Tibial nerve (tissue), 4 donors: ENCODE measurements at regions not wholly inside any gene's neighbourhood (a gene's known extent, or its start where the extent isn't known, plus 50 kb on each side); places are given as distances from the start of the nearest gene placed in this dataset.
"Not testable (repeated sequence)": the region's sequence is repeated elsewhere in the genome, so short reads cannot be mapped to it uniquely, and the experiment has no call there.

ENCODE experiments used
- DNase-seq, 2 donors: peaks; one replicate each; pipeline ENCODE4 v3.0.0-alpha.2; 2019; ENCODE audit warnings: low spot score in 2 of 2
- H3K27ac ChIP-seq, 4 donors: fragments of 200-600 bp; sonication (generic) in 3 of 4; one replicate each; pipeline ENCODE4 v1.5.1; 2017 to 2019; ENCODE audit warnings: mild to moderate bottlenecking in 1 of 4
- H3K27me3 ChIP-seq, 2 donors: fragments of 200-600 bp; sonication (generic) in 1 of 2; one replicate each; pipeline versions ENCODE4 v1.5.1 to v1.6.0; 2017 to 2019
- H3K36me3 ChIP-seq, 3 donors: fragments of 200-600 bp; sonication (generic); one replicate each; pipeline ENCODE4 v1.5.1; 2018 to 2019
- H3K4me1 ChIP-seq, 4 donors: fragments of 200-600 bp; sonication (generic) in 3 of 4; one replicate each; pipeline ENCODE4 v1.5.1; 2017 to 2019
- H3K4me3 ChIP-seq, 4 donors: fragments of 200-600 bp; sonication (generic) in 3 of 4; one replicate each; pipeline ENCODE4 v1.5.1; 2017 to 2019; ENCODE audit warnings: mild to moderate bottlenecking in 1 of 4, moderate library complexity in 1 of 4
- H3K9me3 ChIP-seq, 4 donors: fragments of 200-600 bp; sonication (generic) in 3 of 4; one replicate each; pipeline ENCODE4 v1.5.1; 2017 to 2019
- EP300 ChIP-seq, 2 donors: sonication (generic); formaldehyde crosslinking; IDR thresholded peaks; one replicate each; pipeline ENCODE4 v1.6.1; 2017; ENCODE audit warnings: antibody characterized with exemption in 2 of 2, mild to moderate bottlenecking in 1 of 2
- POLR2A ChIP-seq, 2 donors: fragments of 450-650 bp; IDR thresholded peaks; one replicate each; pipeline ENCODE4 v1.6.1; 2017; ENCODE audit warnings: antibody characterized with exemption in 2 of 2, mild to moderate bottlenecking in 2 of 2, moderate library complexity in 2 of 2
- WGBS, 2 donors: methylation state at CpG; one replicate each; pipeline ENCODE4 v1.1.5; 2018; 5-methylcytosine and 5-hydroxymethylcytosine counted together
- TF ChIP-seq, protein P1 (sequence below), 5 experiments: fragments of 200-600 bp in 3 of 5; fragments of 450-650 bp in 2 of 5; sonication (generic) in 3 of 5; IDR thresholded peaks; one replicate each; pipeline ENCODE4 v1.5.1; 2016 to 2019; ENCODE audit warnings: antibody characterized with exemption in 5 of 5, mild to moderate bottlenecking in 3 of 5, moderate library complexity in 2 of 5

DNA sequence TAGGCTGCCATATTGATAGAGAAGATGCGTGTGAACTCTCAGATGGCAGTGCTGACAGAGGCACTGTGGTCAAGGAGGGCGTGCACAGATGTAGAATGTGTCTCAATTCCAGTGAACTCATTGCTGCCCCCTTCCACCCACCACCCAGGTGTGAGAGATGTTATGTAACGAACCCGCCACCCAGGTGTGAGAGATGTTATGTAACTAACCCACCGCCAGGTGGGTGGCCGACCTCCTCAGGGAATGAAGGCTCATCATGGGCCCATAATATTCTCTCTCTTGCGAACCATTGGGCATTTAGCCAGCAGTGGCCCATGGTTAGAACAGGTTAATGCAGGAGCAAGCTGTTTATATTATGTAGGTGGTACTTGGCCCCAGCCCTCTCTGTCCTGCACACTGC lies 140.4 kb upstream of the MTPN start:
- no peaks in the 10 kb centered on the region for H3K27me3 ChIP-seq
- DNase-seq: no peak
- no peaks in the 10 kb centered on the region for H3K36me3 ChIP-seq
- no peaks in the 10 kb centered on the region for H3K9me3 ChIP-seq
- 86 to 94% methylated on average over 7 of the region's 7 CpGs for WGBS, 2 donors
- TF ChIP-seq, protein P1, sequence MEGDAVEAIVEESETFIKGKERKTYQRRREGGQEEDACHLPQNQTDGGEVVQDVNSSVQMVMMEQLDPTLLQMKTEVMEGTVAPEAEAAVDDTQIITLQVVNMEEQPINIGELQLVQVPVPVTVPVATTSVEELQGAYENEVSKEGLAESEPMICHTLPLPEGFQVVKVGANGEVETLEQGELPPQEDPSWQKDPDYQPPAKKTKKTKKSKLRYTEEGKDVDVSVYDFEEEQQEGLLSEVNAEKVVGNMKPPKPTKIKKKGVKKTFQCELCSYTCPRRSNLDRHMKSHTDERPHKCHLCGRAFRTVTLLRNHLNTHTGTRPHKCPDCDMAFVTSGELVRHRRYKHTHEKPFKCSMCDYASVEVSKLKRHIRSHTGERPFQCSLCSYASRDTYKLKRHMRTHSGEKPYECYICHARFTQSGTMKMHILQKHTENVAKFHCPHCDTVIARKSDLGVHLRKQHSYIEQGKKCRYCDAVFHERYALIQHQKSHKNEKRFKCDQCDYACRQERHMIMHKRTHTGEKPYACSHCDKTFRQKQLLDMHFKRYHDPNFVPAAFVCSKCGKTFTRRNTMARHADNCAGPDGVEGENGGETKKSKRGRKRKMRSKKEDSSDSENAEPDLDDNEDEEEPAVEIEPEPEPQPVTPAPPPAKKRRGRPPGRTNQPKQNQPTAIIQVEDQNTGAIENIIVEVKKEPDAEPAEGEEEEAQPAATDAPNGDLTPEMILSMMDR (IDR thresholded peaks at IDR 0.05): no peak
- TF ChIP-seq POLR2A (IDR thresholded peaks at IDR 0.05): no peak
- TF ChIP-seq EP300 (IDR thresholded peaks at IDR 0.05): no peak
- H3K4me3 ChIP-seq: no peak overlapping the region
- no peak overlapping the region for H3K27ac ChIP-seq
- H3K4me1 ChIP-seq: no peaks in the 10 kb centered on the region

DNA sequence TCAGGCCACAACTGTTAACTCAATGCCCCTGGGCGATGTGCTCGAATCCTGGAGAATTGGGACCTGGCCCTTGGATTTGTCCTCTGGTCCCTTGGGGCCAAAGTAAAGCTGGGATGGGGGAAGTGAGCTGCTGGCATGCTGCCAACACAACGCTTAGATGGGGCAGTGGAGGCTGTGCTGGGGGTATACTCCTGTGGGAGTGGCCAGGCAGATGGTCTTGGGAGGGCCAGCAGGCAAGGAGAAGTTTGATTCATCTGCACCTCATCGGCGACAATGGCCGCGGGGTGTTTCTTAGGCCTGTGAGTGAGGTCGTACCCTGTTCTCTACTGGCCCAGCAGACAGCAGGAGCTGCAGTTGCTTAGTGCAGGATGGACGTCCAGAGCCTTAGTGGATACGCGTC lies 139.0 kb upstream of the MTPN start:
- DNase-seq: no peak
- no peaks in the 10 kb centered on the region for H3K4me1 ChIP-seq
- no peaks in the 10 kb centered on the region for H3K36me3 ChIP-seq
- no peaks in the 10 kb centered on the region for H3K9me3 ChIP-seq
- WGBS, 2 donors: 78 to 85% methylated on average over 9 to 11 of the region's 11 CpGs
- no peaks in the 10 kb centered on the region for H3K27me3 ChIP-seq
- no peak overlapping the region for H3K4me3 ChIP-seq
- no peak overlapping the region for H3K27ac ChIP-seq
- TF ChIP-seq, protein P1 (IDR thresholded peaks at IDR 0.05): no peak
- no peak for TF ChIP-seq EP300 (IDR thresholded peaks at IDR 0.05)

DNA sequence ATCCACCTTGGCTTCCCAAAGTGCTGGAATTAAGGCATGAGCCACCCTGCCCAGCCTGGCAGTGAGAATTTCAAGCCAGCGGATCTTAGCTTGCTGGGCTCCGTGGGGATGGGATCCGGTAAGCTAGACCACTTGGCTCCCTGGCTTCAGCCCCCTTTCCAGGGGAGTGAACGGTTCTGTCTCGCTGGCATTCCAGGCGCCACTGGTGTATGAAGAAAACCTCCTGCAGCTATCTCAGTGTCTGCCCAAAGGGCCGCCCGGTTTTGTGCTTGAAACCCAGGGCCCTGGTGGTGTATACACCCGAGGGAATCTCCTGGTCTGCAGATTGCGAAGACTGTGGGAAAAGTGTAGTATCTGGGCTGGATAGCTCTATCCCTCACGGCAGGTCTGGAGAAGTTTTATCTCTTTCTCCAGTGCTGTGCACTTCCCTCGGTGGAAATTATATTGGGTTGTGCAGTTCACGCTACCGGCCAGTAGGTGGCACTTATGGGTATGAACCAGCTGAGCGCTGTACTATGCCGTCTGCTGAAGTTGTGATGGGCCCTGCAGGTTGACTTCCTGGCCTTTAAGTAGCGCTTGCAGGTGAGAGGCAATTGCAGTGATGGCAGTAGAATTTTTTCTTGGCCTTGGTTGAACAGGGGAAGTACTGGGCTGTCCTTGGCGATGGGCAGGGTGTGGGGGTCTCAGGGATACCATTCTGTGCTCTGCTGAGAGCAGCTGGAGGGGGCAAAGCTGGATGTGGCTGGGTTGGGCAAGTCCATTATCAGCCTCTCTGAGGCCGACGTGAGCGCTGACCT lies 138.0 kb upstream of the MTPN start:
- DNase-seq: no peak

DNA sequence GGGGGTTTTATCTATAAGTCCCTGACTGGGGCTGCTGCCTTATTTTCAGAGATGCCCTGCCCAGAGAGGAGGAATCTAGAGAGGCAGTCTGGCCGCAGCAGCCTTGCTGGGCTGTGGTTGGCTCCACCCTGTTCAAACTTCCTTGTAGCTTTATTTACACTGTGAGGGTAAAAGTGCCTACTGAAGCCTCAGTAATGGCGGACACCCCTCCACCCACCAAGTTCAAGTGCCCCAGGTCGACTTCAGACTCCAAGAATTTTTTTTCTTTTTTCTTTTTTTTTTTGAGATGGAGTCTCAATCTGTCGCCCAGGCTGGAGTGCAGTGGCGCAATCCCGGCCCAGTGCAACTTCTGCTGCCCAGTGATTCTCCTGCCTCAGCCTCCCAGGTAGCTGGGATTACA lies 137.3 kb upstream of the MTPN start:
- not testable (repeated sequence) for H3K36me3 ChIP-seq, DNase-seq, H3K9me3 ChIP-seq, H3K27me3 ChIP-seq, H3K27ac ChIP-seq, H3K4me1 ChIP-seq, H3K4me3 ChIP-seq
- 68 to 83% methylated on average over 6 of the region's 6 CpGs for WGBS, 2 donors

More for the DNA sequence above, 138.0 kb upstream of the MTPN start:
- H3K27me3 ChIP-seq: no peaks in the 10 kb centered on the region
- no peak overlapping the region for H3K4me3 ChIP-seq
- no peaks in the 10 kb centered on the region for H3K4me1 ChIP-seq
- WGBS, 2 donors: 55 to 57% methylated on average over 20 to 21 of the region's 21 CpGs
- TF ChIP-seq, protein P1 (IDR thresholded peaks at IDR 0.05): peak; percentile 25 to 53 (median 27)
- TF ChIP-seq POLR2A (IDR thresholded peaks at IDR 0.05) (no peak), EP300 (IDR thresholded peaks at IDR 0.05) (no peak)
- H3K27ac ChIP-seq: no peak overlapping the region
- H3K9me3 ChIP-seq: no peaks in the 10 kb centered on the region
- no peaks in the 10 kb centered on the region for H3K36me3 ChIP-seq

DNA sequence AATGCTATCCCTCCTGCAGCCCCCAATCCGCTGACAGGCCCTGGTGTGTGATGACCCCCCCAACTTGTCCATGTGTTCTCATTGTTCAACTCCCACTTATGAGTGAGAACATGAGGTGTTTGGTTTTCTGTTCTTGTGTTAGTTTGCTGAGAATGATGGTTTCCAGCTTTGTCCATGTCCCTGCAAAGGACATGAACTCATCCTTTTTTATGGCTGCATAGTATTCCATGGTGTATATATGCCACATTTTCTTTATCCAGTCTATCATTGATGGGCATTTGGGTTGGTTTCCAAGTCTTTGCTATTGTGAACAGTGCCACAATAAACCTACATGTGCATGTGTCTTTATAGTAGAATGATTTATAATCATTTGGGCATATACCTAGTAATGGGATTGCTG lies 131.9 kb upstream of the MTPN start:
- H3K9me3 ChIP-seq, H3K27ac ChIP-seq, H3K4me1 ChIP-seq, H3K36me3 ChIP-seq, H3K4me3 ChIP-seq, DNase-seq, H3K27me3 ChIP-seq: not testable (repeated sequence)
- 36 to 76% methylated on average over 1 of the region's 1 CpG for WGBS, 2 donors

DNA sequence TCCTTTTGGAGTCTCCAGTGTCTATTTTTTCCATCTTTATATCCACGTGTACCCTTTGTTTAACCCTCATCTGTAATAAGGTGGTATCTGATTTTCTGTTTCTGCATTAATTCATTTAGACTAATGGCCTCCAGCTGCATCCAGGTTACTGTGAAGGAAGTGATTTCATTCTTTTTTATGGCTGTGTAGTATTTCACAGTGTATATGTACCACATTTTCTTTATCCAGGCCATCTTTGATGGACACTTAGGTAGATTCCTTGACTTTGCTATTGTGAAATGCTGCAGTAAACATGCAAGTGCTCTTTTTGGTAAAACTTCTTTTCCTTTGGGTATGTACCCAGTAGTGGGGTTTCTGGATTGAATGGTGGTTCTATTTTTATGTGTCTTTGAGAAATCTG lies 128.0 kb upstream of the MTPN start:
- Histone ChIP-seq H3K36me3 (no peaks in the 10 kb centered on the region), H3K9me3 (peaks cover 0 to 8% (median 0%) of the 10 kb centered on the region in 4 donors), H3K27me3 (no peaks in the 10 kb centered on the region), H3K4me1 (no peaks in the 10 kb centered on the region), H3K4me3 (no peak overlapping the region), H3K27ac (no peak overlapping the region)
- DNase-seq: no peak
- 85 to 92% methylated on average over 1 of the region's 1 CpG for WGBS, 2 donors
- no peak for TF ChIP-seq POLR2A (IDR thresholded peaks at IDR 0.05)
- TF ChIP-seq, protein P1 (IDR thresholded peaks at IDR 0.05): no peak
- no peak for TF ChIP-seq EP300 (IDR thresholded peaks at IDR 0.05)
